HG03354 (cell line): ENCODE measurements at regions not wholly inside any gene's neighbourhood (a gene's known extent, or its start where the extent isn't known, plus 50 kb on each side); places are given as distances from the start of the nearest gene placed in this dataset.

Source experiments
- ATAC-seq: cut with Tn5 transposase; IDR thresholded peaks from one replicate; pipeline ENCODE4 v1.9.1; 2021; ENCODE audit warnings: mild to moderate bottlenecking; ENCODE audit not compliant: unreplicated experiment, poor library complexity, severe bottlenecking

DNA sequence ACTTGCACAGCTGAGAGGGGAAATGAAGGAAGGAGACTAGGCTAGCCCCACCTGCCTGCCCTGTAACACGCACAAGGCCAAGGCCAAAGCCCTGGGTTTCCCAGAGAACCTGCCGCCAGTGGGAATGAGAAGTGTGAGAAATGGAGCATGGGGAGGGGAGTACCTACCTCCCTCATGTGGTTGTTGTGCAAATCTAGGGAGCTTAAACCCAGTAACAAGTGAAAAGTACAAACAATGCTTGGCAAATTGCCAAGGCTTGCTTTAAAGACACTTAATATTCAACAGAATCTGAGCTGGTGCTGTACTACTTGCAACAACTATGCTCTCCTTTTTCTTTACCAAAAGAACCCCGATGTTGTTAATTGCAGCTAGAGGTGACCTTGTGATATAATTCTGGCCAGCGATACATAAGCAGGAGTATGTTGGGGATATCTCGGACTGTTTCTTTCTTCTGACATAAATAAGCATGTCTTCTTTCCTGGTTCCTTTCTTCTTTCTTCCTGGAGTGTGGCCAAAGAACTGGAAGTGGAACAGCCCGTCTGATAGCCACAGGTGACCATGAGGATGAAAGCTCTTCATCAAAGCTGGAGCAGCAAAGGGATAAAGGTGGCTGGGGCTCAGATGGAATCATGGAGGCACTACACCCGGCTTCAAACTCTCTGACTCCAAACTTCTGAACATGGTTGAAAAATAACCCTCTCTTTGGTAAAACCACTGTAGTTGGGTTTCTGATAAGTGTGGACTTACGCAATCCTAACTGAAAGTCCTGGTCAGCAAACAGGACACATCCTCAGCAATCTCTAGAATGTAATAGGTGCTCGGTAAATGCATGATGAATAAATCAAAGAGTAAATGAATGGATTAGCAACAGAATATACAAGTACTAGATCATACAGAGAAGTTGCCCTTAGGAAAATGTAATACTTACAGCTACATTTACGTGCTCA is 207.9 kb downstream of the NUAK1 start:
- ATAC-seq = no peak

DNA sequence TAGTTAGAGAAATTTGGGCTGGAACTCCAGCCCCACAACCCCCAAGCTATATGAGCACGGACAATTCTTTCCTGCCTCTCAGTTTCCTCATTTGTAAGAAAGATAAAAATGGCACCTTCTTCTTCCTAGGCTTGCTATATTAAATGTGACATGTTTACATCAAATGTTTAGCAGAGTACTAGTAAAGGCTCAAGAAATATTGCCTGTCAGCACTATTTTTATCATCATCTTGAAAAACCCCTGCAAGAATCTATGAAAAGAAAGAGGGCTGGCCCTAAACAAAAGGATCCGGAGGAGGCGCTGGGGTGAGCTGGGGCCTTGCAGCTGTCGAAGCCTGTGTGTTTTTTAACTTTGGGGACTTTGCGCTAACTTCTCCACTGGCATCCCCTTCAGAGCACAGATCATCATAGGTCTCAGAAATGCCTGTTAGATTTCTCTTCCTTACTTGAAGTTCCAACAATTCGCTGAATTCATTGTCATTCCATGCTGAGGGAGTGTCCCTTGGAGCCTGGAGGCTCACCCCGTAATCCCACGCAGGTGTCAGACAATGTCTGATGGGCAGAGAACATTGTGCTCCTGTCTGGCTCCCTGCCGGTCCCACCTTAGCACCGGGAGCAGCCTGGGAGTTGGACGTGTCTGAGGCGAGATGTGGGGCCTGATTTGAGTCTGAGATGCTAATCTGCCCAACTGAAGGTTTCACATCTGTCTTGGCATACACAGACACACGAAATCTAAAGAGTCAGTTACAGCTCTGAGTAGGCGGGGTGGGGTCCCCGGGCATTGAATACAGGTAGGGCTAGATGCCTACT is 206.8 kb downstream of the NUAK1 start:
- no peak for ATAC-seq

DNA sequence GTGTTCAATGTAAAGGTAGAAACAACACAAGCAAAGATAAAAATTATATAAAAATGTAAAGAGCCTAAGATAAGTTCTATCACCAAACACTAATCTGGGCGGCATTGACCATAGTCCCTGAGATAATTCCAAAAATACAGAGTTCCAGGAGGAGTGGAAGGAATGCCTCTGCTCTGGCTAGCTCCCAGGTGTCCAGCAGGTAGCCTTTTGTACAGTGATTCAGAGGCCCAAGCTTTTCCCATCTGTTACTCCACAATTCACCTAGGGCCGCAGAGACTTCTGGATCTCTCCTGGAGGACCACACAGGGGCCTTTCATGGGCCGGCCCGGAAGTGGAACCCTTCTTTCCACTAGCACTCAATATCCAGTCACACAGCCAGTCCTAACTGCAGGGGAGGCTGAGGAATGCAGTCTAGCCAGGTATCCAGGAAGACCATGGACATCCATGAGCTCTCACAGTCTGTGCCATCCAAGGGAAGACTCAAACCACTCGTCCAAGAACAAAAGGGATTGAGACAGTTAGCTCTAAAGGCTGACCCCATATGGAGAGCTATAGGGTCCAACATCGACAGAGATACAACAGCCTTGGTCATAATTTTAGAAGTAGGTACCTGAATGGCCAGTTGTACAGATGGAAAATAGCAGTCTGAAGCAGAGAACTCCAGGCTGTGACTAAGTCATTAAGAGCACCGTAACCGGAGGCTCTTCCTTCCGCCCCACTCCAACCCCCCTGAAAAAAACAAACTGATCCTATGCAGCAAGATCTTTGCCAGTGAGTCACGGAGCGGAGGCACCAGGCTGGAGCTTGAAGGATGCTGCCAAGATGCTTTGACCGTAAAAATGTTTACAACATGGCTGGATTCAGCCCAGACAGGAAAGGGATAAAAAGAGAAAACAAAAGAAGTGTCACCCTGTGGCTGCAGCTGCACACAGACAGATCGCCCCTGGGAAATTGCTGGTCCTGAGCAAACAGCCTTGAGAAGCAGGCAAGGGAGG is 204.8 kb downstream of the NUAK1 start:
- no peak for ATAC-seq

DNA sequence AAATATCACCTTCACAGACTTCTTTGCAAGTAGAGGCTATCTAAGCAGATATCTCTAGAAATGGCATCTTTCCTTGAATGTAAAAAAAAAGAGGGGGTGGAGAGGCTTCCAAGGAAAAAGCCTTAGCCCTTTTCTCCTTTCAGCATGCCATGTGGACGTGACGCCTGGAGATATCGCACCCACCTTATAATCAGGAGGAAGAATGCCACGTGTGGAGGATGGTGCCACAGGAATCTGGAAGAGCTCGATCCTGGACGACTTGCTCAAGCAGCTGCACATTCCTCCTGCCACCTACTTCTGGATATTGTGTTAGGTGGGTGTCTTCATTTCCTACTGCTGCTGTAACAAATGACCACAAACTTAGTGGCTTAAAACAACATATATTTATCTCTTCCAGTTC is 203.6 kb downstream of the NUAK1 start:
- no peak for ATAC-seq

DNA sequence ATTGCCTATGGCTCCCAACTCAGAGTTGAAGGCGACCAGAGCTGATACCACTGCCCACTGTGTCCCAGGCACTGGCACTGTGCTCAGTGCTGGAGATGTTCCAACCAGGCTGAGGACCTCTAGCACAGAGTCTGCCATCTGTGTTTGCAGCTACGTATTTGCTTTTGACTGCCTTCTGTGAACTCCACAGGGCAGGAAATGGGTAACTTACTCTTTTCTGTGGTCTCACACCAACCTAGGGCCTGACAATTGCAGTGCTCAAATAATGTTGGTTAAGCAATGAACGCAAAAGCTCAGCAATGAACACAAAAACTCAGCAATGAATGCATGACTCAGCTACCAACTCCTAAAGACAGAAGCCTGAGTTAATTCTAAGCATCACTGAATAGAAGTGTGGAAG is 202.8 kb downstream of the NUAK1 start:
- ATAC-seq = no peak

DNA sequence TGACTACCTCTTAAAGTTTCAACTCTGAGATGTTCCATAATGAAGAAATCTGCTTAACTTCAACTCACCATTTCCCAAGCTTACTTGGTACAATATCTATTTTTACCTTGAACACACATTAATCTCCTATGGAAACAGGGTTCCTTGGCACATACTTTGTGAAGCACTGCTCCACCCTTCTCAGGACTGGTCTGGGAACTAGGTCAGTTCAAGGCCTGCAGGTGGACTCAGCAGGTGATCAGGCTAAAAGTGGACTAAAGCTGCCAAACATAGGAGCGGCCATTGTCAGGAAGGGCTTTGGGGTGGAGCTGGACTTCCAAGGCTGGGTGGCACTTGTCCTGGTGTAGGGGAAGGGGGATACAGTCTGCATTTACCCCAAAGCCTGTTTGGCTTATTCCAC is 202.3 kb downstream of the NUAK1 start:
- no peak for ATAC-seq

DNA sequence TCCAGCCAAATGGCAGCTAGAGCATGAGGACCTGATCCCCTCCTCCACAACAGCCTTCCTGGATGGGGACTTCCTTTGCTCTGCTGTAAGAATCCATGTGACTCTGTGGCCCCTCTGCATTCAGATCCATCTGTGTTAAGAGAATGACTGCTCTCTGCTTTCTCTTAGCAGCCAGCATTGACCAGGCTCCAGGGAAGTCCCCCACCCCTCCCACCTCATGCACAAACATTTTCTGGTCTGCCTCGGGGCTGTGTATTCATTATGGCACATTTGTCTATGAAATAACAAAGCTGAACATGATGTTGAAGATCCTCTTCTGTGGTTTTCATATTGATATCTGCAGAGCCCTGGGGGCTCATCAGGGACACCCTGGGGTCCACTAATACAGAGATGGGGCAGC is 201.7 kb downstream of the NUAK1 start:
- ATAC-seq = no peak

DNA sequence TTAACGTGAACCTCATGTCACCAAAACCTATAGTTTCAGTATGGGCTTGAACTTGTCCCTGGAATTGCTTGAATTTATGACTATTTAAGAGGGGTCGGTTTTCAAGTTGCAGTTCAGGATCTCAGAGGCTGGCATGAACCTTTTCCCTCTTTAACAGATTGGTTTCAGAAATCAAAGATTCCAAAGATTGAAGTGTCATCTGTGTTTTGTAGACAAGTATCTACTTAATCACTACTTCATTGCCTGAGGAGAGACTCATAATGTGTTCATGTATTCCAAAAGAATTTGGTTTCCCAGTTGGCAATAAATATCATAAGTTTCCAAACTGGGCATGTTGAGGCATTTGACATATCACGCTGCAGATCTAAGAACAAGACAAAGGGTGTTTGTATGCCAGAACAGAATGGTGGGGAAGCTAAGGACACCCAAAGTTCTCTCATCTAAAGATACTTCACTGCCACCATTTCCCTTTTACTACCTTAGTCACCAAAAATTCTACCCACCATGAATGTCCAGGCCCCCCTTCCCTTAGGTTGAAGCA is 199.5 kb downstream of the NUAK1 start:
- ATAC-seq = no peak

DNA sequence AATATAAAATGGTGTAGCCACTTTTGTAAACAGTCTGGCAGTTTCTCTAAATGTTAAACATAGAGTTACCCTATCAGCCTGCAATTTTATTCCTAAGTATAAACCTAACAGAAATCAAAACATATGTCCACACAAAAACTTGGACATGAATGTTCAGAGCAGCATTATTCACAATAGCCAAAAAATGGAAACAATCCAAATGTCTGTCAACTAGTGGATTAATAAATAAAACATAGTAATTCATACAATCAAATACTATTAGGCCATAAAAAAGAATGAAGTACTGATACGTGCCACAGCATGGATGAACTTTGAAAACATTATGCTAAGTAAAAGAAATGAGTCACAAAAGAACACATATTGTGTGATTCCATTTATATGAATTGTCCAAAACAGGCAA is 196.5 kb downstream of the NUAK1 start:
- ATAC-seq = no peak

DNA sequence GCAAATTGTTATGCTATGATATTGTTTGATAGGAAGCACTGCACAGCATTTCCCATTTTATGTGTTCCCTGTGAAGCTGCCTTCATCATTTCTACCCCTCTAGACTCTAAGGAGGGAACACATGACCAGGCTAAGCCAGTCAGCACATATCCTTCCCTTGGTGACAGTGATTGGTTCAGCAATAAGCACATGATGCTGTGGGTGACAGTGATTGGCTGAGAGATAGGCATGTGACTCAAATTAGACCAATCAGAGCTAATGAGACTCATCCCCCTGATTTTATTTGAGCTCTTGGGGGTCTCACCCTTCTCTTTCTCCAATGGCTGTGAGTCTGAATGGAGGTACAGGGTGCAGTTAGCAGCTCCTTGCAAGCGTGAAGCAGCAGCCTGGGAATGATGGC is 195.2 kb downstream of the NUAK1 start:
- no peak for ATAC-seq

DNA sequence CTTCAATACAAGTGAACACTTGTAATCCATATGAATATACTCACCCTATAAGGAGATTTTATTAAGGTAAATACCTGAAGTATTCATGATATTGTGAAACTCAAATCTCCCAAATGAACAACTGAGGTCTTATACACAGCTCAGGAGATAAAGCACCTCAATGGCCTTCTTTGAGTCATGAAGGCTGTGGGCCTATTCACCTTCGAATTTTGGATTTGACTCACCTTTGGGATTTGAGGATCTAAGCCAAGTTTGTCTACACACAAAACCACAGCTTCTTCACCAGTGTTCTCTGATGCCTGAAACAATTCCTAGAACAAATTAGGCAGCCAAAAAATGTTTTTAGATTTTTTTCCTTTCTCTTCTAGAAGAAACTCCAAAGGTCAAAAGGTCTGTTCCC is 194.1 kb downstream of the NUAK1 start:
- no peak for ATAC-seq

DNA sequence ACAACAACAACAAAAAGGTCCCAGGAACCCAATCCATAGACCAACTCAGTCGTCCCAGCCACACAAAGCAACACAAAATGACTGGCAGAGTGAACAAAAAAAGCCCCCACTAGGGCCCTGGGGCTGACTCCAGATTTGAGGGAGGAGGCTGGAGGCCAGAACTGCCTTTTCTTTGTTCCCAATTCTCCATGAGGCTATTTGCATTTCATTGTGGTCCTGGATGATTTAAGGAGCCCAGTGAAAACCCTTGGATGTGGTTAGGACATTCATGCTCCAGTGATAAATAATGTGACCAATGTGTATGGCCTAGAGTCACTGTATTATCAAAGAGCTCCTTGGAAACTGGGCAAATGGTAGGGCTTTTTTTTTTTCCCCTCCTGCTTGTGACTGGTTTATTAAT is 192.9 kb downstream of the NUAK1 start:
- no peak for ATAC-seq

DNA sequence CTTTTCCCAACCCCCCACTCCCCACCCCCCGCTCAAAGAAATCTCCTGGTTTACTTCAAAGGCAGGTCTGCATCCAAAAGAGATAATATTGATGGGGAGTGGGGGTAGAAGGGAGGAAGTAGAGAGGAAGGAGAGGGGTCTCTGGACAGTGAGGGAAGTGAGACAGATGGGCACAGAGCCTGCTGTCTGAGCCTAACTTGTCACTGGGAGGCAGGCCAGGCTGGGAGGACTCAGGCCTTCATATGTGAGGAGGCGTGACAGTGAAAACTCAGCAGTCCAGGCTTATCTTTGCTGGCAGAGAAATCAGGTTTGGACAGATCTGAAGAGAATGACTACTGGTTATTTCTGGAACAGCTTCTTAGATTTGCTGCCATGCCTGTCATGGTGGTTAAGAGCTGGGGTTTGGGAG is 192.3 kb downstream of the NUAK1 start:
- no peak for ATAC-seq

DNA sequence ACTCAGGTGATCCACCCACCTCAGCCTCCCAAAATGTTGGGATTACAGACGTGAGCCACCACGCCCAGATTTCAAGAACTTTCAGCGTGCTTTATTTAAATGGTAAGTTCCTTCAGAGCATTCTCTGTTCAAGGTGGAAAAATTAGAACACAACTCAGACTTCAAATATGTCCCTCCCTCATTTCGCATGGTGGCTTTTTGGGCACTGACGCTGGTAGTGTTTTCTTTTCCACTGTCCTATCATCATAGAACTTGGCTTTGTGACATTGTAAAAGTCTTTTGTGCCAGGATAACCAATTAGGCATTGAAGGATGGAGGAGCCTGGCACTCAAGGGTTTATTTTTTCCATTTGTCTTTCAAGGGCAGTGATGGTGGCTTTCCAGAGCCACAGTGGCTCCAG is 190.8 kb downstream of the NUAK1 start:
- no peak for ATAC-seq

DNA sequence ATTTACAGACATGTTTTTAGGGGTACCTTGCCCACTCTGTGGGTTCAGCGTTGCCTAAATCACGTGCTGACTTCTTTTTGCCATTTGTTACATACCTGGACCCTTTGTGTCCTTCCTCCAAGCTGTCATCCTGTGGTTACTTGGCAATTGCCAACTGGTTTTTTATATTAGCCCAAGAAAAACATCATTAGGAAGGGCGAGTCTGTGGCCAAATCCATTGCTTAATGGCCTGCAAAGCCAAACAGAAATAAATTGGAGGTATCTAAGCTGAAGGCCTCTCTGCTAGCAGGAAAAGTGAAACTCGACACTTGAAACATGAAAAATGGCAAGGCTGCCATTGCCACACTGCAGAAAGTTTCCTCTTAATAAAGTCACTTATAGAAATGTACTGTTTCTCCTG is 190.4 kb downstream of the NUAK1 start:
- ATAC-seq = no peak

DNA sequence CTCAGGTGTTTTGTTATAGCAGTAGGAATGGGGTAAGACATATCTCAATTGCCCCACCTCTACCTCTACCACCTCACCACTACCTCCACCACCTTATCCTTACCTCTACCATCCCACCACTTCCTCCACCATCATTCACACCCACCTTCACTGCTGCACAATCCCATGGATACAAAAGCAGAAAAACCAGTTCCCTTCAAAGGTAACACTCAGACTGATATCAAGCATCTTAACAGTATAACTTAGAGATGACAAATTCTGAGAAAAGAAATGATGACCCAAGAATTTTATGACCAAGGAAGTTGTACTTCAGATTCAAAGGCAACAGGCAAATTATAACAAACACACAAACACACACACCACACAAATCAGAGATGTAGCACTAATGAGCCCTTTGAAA is 189.4 kb downstream of the NUAK1 start:
- ATAC-seq = no peak

DNA sequence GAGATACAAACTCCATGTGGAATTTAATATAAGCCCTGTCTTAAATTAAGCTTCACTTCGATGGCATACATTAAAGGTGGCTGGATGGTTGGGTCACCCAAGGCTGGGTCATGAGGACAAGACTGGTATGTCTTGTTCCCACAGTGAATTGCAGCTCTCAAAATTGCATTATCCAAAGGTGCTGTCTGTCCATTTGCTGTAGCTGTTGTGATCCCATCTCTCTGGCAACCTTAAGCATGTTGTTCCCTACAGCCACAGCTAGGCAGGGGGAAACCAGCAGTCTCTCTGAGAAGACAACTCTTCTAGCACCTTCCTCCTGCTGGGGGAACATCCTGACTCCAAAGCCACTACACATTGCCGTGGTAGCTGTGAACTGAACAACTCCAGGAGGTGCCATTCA is 187.0 kb downstream of the NUAK1 start:
- ATAC-seq = no peak

DNA sequence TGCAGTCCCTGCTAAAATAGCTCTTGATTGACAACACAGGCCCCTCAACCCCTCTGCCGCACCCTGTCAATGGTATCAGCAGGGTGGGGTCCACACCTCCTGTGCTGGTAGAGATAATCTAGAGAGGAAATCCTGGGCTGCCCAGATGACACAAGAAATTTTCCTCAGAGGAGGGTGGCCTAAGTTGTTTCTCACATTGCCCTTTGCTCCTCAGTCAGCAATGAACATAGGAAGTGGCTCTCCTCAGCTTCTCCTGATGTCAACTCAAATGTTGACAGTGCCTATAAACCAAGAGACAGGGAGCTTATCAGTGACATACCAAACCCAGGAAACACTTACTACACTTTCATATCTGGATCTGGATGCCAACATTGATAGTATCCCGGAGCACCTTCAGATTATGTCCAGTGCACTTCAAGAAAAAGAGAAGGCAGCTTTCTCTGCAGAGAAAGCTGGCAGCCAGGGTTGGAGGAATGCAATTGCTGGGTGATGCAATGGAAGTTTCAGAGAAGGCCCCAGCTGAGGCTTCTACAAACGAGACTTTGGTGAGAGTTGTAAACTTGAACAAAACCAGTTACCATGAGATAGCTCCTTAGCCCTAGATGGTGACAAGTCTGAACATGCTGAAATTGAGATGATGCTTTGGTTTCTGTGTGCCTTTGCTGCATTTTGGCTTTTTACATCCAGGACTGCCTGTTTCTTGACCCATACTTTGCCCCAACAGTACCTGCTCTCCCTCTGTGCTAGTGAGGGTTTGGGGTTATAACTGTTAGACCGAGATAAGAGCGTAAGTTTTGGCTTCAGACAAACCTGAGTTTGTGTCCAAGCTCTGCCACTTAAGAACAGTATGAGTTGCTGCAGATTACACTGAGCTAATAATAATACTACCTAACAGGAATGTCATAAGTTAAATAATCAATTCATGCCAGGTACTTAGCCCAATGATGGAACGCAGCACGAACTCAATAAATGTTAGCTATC is 183.5 kb downstream of the NUAK1 start:
- no peak for ATAC-seq
